NCI-H748 (cell line): ENCODE measurements at regions not wholly inside any gene's neighbourhood (a gene's known extent, or its start where the extent isn't known, plus 50 kb on each side); places are given as distances from the start of the nearest gene placed in this dataset.
"Not testable (repeated sequence)": the region's sequence is repeated elsewhere in the genome, so short reads cannot be mapped to it uniquely, and the experiment has no call there.

Source experiments
- DNase-seq: peaks from one replicate; lab custom pipeline; 2025; ENCODE audit not compliant: unreplicated experiment; lab: John Stamatoyannopoulos, UW

GRCh38 chr7:42726066-42726785 is 185.6 kb downstream of the C7orf25 start:
- no peak for DNase-seq

GRCh38 chr7:42722716-42723115 is 189.2 kb downstream of the C7orf25 start:
- DNase-seq = no peak

GRCh38 chr7:42722198-42722597 is 189.7 kb downstream of the C7orf25 start:
- no peak for DNase-seq

GRCh38 chr7:42720991-42721796 is 190.7 kb downstream of the C7orf25 start:
- DNase-seq = no peak

- no peak for DNase-seq
These were observed 191.9 kb downstream of the C7orf25 start for GRCh38 chr7:42720012-42720411.

- not testable (repeated sequence) for DNase-seq
These were observed 193.4 kb downstream of the C7orf25 start for GRCh38 chr7:42718466-42718865.

GRCh38 chr7:42714356-42714755 is 197.5 kb downstream of the C7orf25 start:
- DNase-seq = no peak

GRCh38 chr7:42709284-42709683 is 202.6 kb downstream of the C7orf25 start:
- DNase-seq = no peak

GRCh38 chr7:42704710-42705109 is 207.2 kb downstream of the C7orf25 start:
- DNase-seq = no peak

GRCh38 chr7:42702647-42703046 is 209.2 kb downstream of the C7orf25 start:
- no peak for DNase-seq

GRCh38 chr7:42700406-42701327 is 211.2 kb downstream of the C7orf25 start:
- DNase-seq = no peak

GRCh38 chr7:42699380-42700178 is 212.3 kb downstream of the C7orf25 start:
- DNase-seq = no peak

- DNase-seq = no peak
These were observed 213.1 kb downstream of the C7orf25 start for GRCh38 chr7:42698600-42699374.

- no peak for DNase-seq
These were observed 216.9 kb downstream of the C7orf25 start for GRCh38 chr7:42694894-42695507.

- no peak for DNase-seq
These were observed 218.1 kb downstream of the C7orf25 start for GRCh38 chr7:42693722-42694121.

GRCh38 chr7:42692621-42693020 is 219.2 kb downstream of the C7orf25 start:
- DNase-seq = no peak

- DNase-seq = no peak
These were observed 220.9 kb downstream of the C7orf25 start for GRCh38 chr7:42690794-42691639.

GRCh38 chr7:42689626-42690025 is 222.2 kb downstream of the C7orf25 start:
- no peak for DNase-seq

- DNase-seq = no peak
These were observed 223.9 kb downstream of the C7orf25 start for GRCh38 chr7:42688056-42688371.
